GM18517 (cell line): ENCODE measurements at regions not wholly inside any gene's neighbourhood (a gene's known extent, or its start where the extent isn't known, plus 50 kb on each side); places are given as distances from the start of the nearest gene placed in this dataset.

ENCODE experiments used
- ATAC-seq: cut with Tn5 transposase; IDR thresholded peaks from one replicate; pipeline ENCODE4 v1.9.1; 2021; ENCODE audit warnings: mild to moderate bottlenecking, moderate library complexity; ENCODE audit not compliant: unreplicated experiment

GRCh38 chrX:76228499-76228898 is 55.6 kb downstream of the PBDC1 start:
- ATAC-seq = no peak

GRCh38 chrX:76248901-76249300 is 76.0 kb downstream of the PBDC1 start:
- ATAC-seq = no peak

GRCh38 chrX:76253432-76253831 is 80.6 kb downstream of the PBDC1 start:
- ATAC-seq = peak; percentile 81

GRCh38 chrX:76279007-76279406 is 106.1 kb downstream of the PBDC1 start:
- peak; percentile 65 for ATAC-seq
